GM18505 (cell line): ENCODE measurements at regions not wholly inside any gene's neighbourhood (a gene's known extent, or its start where the extent isn't known, plus 50 kb on each side); places are given as distances from the start of the nearest gene placed in this dataset.
"Not testable (repeated sequence)": the region's sequence is repeated elsewhere in the genome, so short reads cannot be mapped to it uniquely, and the experiment has no call there.

Source experiments
- ATAC-seq: cut with Tn5 transposase; IDR thresholded peaks from one replicate; pipeline ENCODE4 v1.9.1; 2021; ENCODE audit not compliant: unreplicated experiment
- POLR2A ChIP-seq: IDR thresholded peaks from 4 replicates; pipeline ENCODE4 v1.6.1; 2011; ENCODE audit warnings: borderline replicate concordance; ENCODE audit not compliant: insufficient read depth, insufficient read length; ENCODE audit errors: extremely low read depth

GRCh38 chrX:40996886-40997530, 88.2 kb upstream of the USP9X start:
- no peak for TF ChIP-seq POLR2A
- ATAC-seq, result no peak

GRCh38 chrX:40998123-40998522, 87.1 kb upstream of the USP9X start:
- ATAC-seq, result no peak
- TF ChIP-seq POLR2A, result no peak

GRCh38 chrX:41001327-41001726, 83.9 kb upstream of the USP9X start:
- ATAC-seq, result no peak

GRCh38 chrX:41002026-41002425, 83.2 kb upstream of the USP9X start:
- no peak for ATAC-seq

More at GRCh38 chrX:41001327-41001726, 83.9 kb upstream of the USP9X start:
- TF ChIP-seq POLR2A, result no peak

GRCh38 chrX:41003506-41004270, 81.6 kb upstream of the USP9X start:
- no peak for ATAC-seq
- TF ChIP-seq POLR2A, result no peak

More at GRCh38 chrX:41002026-41002425, 83.2 kb upstream of the USP9X start:
- no peak for TF ChIP-seq POLR2A

GRCh38 chrX:41005445-41005992, 79.7 kb upstream of the USP9X start:
- no peak for ATAC-seq
- no peak for TF ChIP-seq POLR2A

- peak; percentile 42 for TF ChIP-seq POLR2A
- ATAC-seq, result no peak
Observed at GRCh38 chrX:41009850-41010846, 75.1 kb upstream of the USP9X start.

- ATAC-seq, result no peak
- TF ChIP-seq POLR2A, result no peak
Observed at GRCh38 chrX:41014776-41015360, 70.4 kb upstream of the USP9X start.

- not testable (repeated sequence) for ATAC-seq
Observed at GRCh38 chrX:41017785-41018184, 67.5 kb upstream of the USP9X start.

GRCh38 chrX:41018391-41019040, 66.7 kb upstream of the USP9X start:
- ATAC-seq, result not testable (repeated sequence)

GRCh38 chrX:41019041-41019392, 66.2 kb upstream of the USP9X start:
- ATAC-seq, result no peak
- TF ChIP-seq POLR2A, result no peak

GRCh38 chrX:41022566-41022965, 62.7 kb upstream of the USP9X start:
- TF ChIP-seq POLR2A, result no peak
- ATAC-seq, result no peak
